ENCODE measurements at regions not wholly inside any gene's neighbourhood (a gene's known extent, or its start where the extent isn't known, plus 50 kb on each side); places are given as distances from the start of the nearest gene placed in this dataset.

GRCh38 chr4:32607978-32608377 lies 1887.8 kb downstream of the PCDH7 start:
- H3K4me3 ChIP-seq (replicated peaks in 1 of 3; ENCODE audit: low read depth in 2 of 3, low read length in 3 of 3), result no peak overlapping the region
- no peaks in the 10 kb centered on the region for H3K79me2 ChIP-seq (ENCODE audit: insufficient read depth, low read length)
- no peak overlapping the region for H3K27ac ChIP-seq (ENCODE audit: low read depth in 1 of 2, low read length in 2 of 2)
- peaks cover 3 to 20% (median 5%) of the 10 kb centered on the region in 7 donors for H3K9me3 Mint-ChIP-seq
- no peaks in the 10 kb centered on the region for H3K36me3 Mint-ChIP-seq
- H3K36me3 ChIP-seq (replicated peaks in 1 of 2; ENCODE audit: control insufficient read depth in 1 of 2, insufficient read depth in 2 of 2, low read length in 2 of 2), result no peaks in the 10 kb centered on the region
- H3K9me3 ChIP-seq (replicated peaks in 1 of 2; ENCODE audit: control insufficient read depth in 1 of 2, insufficient read depth in 1 of 2, low read length in 2 of 2), result peaks cover 0 to 11% of the 10 kb centered on the region in 2 donors
- TF ChIP-seq, protein P1, sequence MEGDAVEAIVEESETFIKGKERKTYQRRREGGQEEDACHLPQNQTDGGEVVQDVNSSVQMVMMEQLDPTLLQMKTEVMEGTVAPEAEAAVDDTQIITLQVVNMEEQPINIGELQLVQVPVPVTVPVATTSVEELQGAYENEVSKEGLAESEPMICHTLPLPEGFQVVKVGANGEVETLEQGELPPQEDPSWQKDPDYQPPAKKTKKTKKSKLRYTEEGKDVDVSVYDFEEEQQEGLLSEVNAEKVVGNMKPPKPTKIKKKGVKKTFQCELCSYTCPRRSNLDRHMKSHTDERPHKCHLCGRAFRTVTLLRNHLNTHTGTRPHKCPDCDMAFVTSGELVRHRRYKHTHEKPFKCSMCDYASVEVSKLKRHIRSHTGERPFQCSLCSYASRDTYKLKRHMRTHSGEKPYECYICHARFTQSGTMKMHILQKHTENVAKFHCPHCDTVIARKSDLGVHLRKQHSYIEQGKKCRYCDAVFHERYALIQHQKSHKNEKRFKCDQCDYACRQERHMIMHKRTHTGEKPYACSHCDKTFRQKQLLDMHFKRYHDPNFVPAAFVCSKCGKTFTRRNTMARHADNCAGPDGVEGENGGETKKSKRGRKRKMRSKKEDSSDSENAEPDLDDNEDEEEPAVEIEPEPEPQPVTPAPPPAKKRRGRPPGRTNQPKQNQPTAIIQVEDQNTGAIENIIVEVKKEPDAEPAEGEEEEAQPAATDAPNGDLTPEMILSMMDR (IDR thresholded peaks at IDR 0.05), result no peak
- no peaks in the 10 kb centered on the region for H4K20me1 ChIP-seq (ENCODE audit: insufficient read depth, low read length)
- no peak overlapping the region for H2AFZ ChIP-seq (ENCODE audit: insufficient read depth, low read depth, low read length, poor library complexity, severe bottlenecking)
- WGBS (ENCODE audit: insufficient coverage), result no CpG with 5 or more reads among the region's 1 CpG
- H3K27me3 ChIP-seq (ENCODE audit: control insufficient read depth in 2 of 2, insufficient read depth in 2 of 2, low read length in 2 of 2), result no peaks in the 10 kb centered on the region
- H3K27ac Mint-ChIP-seq, result no peak overlapping the region
- peaks cover 0 to 1% (median 0%) of the 10 kb centered on the region in 3 donors for H3K27me3 Mint-ChIP-seq (ENCODE audit: low read depth in 3 of 3)
- H3K4me2 ChIP-seq (replicated peaks; ENCODE audit: extremely low read depth, low read length, poor library complexity, severe bottlenecking), result no peak overlapping the region
- H3K9ac ChIP-seq (ENCODE audit: insufficient read depth, low read length, poor library complexity, severe bottlenecking), result no peak overlapping the region
- no peaks in the 10 kb centered on the region for H3K4me1 ChIP-seq (ENCODE audit: control insufficient read depth in 1 of 2, insufficient read depth in 2 of 2, low read length in 2 of 2)
- intact Hi-C loops (cut with micrococcal nuclease), result no loop called here
- no peaks in the 10 kb centered on the region for H3K4me1 Mint-ChIP-seq
- no peak for DNase-seq
- no peak overlapping the region for H3K4me3 Mint-ChIP-seq

GRCh38 chr4:32624943-32625603 lies 1904.9 kb downstream of the PCDH7 start:
- no peak overlapping the region for H3K4me3 ChIP-seq (replicated peaks in 1 of 3; ENCODE audit: low read depth in 2 of 3, low read length in 3 of 3)
- Mint-ChIP-seq H3K9me3 (peaks cover 0 to 12% (median 2%) of the 10 kb centered on the region in 7 donors), H3K4me1 (no peaks in the 10 kb centered on the region), H3K36me3 (no peaks in the 10 kb centered on the region), H3K4me3 (no peak overlapping the region), H3K27ac (no peak overlapping the region), H3K27me3 (ENCODE audit: low read depth in 3 of 3) (no peaks in the 10 kb centered on the region)
- no peaks in the 10 kb centered on the region for H4K20me1 ChIP-seq (ENCODE audit: insufficient read depth, low read length)
- 87% methylated on average over 2 of the region's 7 CpGs for WGBS (ENCODE audit: insufficient coverage)
- intact Hi-C loops (cut with micrococcal nuclease), result no loop called here
- H3K4me2 ChIP-seq (replicated peaks; ENCODE audit: extremely low read depth, low read length, poor library complexity, severe bottlenecking), result no peak overlapping the region
- H3K79me2 ChIP-seq (ENCODE audit: insufficient read depth, low read length), result no peaks in the 10 kb centered on the region
- no peaks in the 10 kb centered on the region for H3K27me3 ChIP-seq (ENCODE audit: control insufficient read depth in 2 of 2, insufficient read depth in 2 of 2, low read length in 2 of 2)
- DNase-seq, result no peak
- H3K36me3 ChIP-seq (replicated peaks in 1 of 2; ENCODE audit: control insufficient read depth in 1 of 2, insufficient read depth in 2 of 2, low read length in 2 of 2), result no peaks in the 10 kb centered on the region
- H3K9me3 ChIP-seq (replicated peaks in 1 of 2; ENCODE audit: control insufficient read depth in 1 of 2, insufficient read depth in 1 of 2, low read length in 2 of 2), result peaks cover 0 to 5% of the 10 kb centered on the region in 2 donors
- H3K9ac ChIP-seq (ENCODE audit: insufficient read depth, low read length, poor library complexity, severe bottlenecking), result no peak overlapping the region
- H3K27ac ChIP-seq (ENCODE audit: low read depth in 1 of 2, low read length in 2 of 2), result no peak overlapping the region
- no peaks in the 10 kb centered on the region for H3K4me1 ChIP-seq (ENCODE audit: control insufficient read depth in 1 of 2, insufficient read depth in 2 of 2, low read length in 2 of 2)
- TF ChIP-seq, protein P1 (IDR thresholded peaks at IDR 0.05), result no peak
- H2AFZ ChIP-seq (ENCODE audit: insufficient read depth, low read depth, low read length, poor library complexity, severe bottlenecking), result no peak overlapping the region
